CD4-positive, alpha-beta T cell treated with Interleukin-12 subunit alpha and Interleukin-12 subunit beta, for 1 hour (primary cell): ENCODE measurements at regions not wholly inside any gene's neighbourhood (a gene's known extent, or its start where the extent isn't known, plus 50 kb on each side); places are given as distances from the start of the nearest gene placed in this dataset.

Experiments used
- DNase-seq: peaks from one replicate; pipeline ENCODE4 v3.0.0-alpha.2; 2020

GRCh38 chr12:67798768-67799167, 150.2 kb downstream of the DYRK2 start:
- DNase-seq: no peak

GRCh38 chr12:67802731-67803130, 154.2 kb downstream of the DYRK2 start:
- no peak for DNase-seq

- no peak for DNase-seq
Measured at GRCh38 chr12:67803278-67803993, 154.9 kb downstream of the DYRK2 start.

GRCh38 chr12:67804168-67804567, 155.6 kb downstream of the DYRK2 start:
- peak; percentile 34 for DNase-seq

GRCh38 chr12:67807814-67808213, 159.3 kb downstream of the DYRK2 start:
- DNase-seq: no peak

DNA sequence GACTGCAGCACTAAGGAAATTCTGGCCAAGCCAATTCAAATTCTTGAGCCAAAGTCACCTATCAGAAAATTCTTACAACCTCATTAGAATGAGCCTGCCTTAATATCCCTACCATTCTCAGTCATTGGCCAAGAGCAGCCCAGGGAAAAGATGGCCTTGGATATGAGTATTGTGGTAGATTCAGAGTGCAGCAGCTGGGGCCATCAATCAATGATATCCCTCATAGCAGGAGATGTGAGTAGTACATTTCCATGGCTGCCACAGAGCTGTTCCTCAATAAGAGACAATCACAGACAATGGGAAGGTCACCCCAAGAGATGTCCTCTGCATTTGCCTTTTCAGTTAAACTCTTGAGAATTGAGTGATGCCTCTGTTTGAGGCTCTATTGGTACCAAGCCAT, 161.6 kb downstream of the DYRK2 start:
- DNase-seq: no peak

DNA sequence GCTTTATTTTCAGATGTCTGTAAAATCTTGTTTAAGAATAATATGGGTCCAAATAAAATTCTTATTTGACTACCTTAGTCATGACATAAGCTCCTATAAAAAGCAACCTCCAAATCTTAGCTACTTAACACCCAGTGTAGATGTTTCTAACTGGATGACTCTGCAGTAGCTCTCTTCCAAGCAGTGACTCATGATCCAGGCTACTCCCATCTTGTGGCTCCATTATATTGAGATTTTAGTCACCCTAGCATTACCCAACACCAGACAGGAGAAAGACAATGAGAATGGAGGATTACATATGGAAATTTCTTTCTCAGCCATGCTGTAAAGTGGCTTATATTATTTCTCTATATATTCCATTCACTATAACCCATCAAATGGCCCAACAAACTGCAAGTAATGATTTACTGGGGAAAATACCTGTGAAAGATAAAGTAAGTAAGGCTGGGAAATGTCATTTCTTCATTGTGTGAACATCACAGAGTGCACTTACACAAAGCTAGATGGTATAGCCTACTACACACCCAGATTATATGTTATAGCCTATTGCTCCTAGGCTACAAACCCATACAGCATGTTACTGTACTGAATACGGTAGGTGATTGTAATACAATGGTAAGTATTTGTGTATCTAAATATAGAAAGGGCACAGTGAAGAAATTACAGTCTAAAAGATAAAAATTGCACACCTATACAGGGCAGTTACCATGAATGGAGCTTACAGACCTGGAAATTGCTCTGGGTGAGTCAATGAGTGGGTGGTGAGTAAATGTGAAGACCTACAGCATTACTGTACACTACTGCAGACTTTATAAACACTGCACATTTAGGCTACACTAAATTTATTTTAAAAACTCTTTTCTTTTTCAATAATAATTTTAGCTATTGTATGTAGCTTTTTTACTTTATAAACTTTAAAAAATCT, 163.2 kb downstream of the DYRK2 start:
- no peak for DNase-seq

- no peak for DNase-seq
Measured at GRCh38 chr12:67813456-67813904, 164.9 kb downstream of the DYRK2 start.

DNA sequence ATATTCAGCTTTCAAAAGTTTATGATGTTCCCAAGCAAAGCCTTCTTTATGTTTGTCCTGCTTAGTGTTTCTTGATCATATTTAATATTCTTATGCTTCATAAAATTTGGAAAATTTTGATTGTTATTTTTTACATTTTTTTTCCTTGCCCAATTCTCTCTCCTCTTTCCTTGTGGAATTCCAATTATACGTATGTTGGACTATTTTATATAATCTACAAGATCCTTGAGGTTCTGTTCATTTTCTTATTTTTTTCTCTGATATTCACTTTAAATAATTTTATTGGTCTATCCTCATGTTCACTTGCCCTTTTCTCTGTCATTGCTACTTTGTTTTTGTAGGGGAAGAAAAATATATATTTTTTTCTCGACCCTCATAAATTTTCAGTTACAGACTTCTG, 167.7 kb downstream of the DYRK2 start:
- DNase-seq: no peak

DNA sequence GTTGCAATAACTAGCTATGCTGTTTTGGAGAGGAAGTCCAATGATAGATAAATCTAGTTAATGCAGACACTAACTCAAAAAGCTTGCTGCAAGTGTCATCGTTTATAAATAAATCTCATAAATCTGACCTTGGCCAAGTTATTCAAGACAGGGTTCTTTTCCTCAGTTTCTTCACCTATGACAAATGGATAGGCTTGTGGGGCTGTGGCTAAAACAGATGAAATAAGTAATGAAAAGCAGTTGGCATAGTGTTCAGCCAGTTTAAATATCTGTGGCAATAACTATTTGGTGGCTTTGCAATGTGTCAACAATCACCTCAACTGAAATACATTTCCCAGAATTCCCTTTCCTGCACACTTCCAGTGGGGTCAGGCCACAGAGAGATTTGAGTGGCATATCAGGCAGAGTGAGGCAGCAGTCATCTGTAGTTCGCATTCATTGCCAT, 169.9 kb downstream of the DYRK2 start:
- DNase-seq: no peak

DNA sequence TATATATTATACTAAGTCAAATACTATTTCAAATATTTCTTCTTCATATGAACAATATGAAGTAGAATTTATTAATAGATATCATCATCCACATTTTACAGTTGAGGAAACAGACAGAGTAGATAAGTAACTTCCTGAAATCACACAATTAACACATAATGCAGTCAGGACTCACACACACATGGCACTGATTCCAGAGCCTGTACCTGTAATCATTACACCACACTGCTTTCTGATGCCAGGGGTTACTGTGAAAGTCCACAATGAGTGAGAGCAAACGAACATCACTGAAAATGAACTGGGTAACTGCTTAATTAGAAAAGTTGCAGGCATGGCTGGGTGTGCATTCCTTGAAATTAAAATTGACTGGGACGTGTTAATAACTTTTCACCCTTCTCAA, 169.3 kb upstream of the IFNG-AS1 start:
- DNase-seq: no peak

DNA sequence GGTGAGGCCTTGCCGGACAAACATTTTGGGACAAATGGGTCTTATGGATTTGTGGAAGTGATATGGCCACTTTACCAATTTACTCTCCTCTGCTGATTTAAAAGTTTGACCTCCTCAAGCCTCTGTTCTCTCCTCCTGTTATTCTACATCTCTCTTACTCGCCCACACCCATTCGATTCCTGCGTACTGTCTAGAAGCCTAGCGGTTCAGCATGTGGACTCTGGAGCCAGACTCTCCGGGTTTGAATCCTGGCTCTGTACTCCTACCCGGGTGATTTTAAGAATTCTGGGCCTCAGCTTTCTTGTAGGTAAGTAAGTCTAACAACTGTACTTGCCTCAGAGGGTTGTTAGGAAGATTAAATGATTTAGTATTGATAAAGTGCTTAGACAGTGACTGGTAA, 168.6 kb upstream of the IFNG-AS1 start:
- DNase-seq: no peak

DNA sequence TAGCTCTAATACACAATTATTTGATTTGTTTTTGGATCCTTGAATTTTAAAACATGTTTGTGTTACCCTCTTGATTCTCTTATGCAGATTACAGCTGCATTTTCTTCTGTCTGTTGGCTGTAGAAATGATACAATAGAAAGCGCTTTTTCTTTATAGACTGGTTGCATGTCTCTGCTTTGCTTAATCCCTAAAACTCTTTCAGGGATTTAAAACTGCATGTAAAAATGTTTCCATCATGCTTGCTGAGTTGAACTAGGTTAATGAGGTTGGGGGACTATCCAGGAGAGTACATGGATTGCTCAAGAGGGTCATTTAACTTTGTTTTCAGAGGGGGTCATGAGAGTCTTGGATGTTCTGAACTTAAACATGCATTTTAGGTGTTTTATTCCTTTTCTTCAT, 166.4 kb upstream of the IFNG-AS1 start:
- no peak for DNase-seq

DNA sequence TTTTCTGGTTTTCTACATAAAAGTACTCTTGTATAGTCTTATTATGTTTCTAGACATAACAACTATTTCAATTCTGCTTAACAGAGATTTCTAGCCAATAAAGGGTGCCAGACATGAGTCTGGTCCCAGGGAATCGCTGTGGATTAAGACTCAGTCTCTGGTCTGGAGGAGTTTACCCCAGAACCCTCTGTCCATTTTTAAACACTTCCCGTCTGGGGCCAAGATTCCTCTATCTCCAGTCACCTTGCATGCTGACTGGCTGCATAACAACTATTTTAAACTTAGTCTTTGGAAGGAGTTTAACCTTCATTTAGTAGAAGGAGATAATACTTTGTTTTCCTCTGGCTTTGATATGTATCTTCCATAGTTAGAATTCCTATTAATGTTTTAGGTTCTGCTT, 163.1 kb upstream of the IFNG-AS1 start:
- DNase-seq: no peak

DNA sequence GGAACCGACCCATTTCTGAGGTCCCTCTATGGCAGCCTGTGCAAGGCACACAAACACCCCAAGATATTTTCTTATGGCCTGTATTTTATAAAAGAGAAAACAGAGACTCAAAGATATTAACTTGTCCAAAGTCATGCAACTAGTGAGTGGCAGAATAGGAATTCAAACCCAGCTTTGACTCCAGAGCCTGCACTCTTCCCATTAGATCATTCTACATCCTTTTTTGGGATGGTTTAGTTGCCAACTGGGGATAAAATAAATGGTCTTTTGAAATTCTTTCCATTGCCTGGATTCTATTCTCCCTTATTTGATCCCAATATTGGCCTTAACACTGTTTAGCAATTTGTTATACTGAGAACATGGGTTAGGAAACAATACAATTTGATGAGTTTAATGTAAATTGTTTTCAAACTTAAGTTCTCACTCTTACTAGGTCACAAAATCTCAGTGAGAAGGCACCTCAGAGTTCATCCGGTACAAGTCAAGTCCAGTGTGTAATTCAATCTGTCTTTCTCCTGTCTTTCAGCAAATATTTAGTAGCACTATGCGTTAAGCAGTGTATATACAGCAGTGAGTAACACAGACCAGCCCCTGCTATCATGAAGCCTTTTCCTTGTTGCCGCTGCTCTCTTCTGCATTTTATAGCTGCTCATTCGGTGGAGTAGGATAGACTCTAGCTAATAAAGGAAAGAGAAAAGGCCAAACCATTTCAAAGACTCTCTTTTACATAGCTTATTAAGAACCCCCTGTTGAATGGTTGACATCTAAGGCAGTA, 162.1 kb upstream of the IFNG-AS1 start:
- DNase-seq: no peak

GRCh38 chr12:67827820-67828383, 161.3 kb upstream of the IFNG-AS1 start:
- DNase-seq: peak; percentile 21

- no peak for DNase-seq
Measured at GRCh38 chr12:67829896-67830295, 159.4 kb upstream of the IFNG-AS1 start.

- DNase-seq: no peak
Measured at GRCh38 chr12:67832155-67832554, 157.1 kb upstream of the IFNG-AS1 start.

DNA sequence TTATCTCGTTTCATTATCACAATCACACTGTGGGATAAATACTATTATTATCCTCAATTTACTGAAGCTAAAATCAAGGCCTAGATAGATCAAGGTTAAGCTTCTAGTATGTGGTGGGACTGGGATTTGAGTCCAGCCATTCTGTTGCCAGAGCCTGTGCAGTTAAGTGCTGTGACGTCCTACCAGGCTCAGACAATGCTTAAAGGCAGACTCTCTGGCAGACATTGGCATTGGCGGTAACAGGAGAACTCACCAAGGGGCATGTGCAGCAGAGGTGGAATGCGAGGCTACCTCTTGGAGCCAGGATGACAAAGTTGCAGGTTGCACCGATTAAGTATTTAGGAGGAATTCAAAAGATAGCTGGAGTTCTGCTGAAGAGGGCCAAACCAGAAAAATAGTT, 155.6 kb upstream of the IFNG-AS1 start:
- DNase-seq: no peak

DNA sequence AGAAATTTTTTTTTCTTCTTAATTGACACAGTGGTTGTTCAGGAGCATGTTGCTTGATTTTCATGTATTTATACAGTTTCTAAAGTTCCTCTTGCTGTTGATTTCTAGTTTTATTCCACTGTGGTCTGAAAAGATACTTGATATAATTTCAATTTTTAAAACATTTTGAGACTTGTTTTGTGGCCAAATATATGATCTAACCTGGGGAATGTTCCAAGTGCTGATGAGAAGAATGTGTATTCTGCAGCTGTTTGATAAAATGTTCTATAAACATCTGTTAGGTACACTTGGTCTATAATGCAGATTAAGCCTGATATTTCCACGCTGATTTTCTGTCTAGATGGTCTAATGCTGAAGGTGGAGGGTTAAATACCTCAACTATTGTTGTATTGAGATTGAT, 151.4 kb upstream of the IFNG-AS1 start:
- no peak for DNase-seq

DNA sequence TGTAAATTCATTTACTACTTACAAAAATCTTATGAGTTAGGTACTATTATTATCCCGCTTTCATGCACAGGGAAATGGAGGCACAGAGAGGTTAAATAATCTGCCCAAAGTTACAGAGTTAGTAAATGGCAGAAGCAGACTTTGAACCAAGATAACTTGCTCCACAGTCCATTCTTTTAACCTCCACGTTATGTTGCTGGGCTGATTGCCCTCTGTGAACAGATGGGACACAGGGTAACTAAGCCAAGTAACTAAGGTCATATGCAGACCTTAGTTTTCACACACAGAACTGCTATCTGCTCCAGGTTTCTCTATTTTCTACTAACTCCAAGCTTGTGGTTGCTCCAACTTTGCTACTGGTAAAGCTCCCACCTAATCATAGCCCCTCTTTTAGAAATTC, 147.1 kb upstream of the IFNG-AS1 start:
- DNase-seq: no peak

GRCh38 chr12:67843257-67843656, 146.0 kb upstream of the IFNG-AS1 start:
- no peak for DNase-seq

DNA sequence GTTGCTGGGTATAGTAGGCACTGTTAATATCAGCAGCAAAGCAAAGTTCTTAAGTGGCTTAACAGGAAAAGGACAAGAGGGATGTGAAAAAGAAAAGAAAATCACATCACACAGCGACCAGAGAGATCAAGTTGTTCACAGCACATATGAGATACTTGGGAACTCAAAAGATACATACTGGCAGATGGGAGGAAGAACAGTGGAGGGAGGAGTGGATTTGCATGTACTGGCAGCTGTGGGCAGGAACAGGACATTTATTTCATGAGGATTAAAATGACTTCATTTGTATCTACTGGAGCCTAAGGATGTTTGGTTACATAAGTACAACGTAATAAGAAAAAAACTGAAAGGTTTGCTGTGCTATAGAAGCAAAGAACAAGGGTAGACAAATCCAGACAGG, 136.5 kb upstream of the IFNG-AS1 start:
- no peak for DNase-seq
